Endodermal cell (in vitro differentiated cells): ENCODE measurements at regions not wholly inside any gene's neighbourhood (a gene's known extent, or its start where the extent isn't known, plus 50 kb on each side); places are given as distances from the start of the nearest gene placed in this dataset.

Experiments used
- DNase-seq: peaks from one replicate; pipeline ENCODE4 v3.0.0-alpha.2; 2017
- H3K27ac ChIP-seq: 2 replicates; pipeline ENCODE4 v1.5.1; 2013; ENCODE audit warnings: mild to moderate bottlenecking, low read depth, low read length, moderate library complexity
- H3K27me3 ChIP-seq: 2 replicates; pipeline ENCODE4 v1.6.1; 2013; ENCODE audit warnings: mild to moderate bottlenecking, low read length, moderate library complexity; ENCODE audit not compliant: insufficient read depth, control insufficient read depth, poor library complexity, severe bottlenecking
- H3K36me3 ChIP-seq: 2 replicates; pipeline ENCODE4 v1.7.0; 2013; ENCODE audit warnings: mild to moderate bottlenecking, low read length, moderate library complexity; ENCODE audit not compliant: control insufficient read depth, insufficient read depth
- H3K4me1 ChIP-seq: one replicate; pipeline ENCODE4 v1.7.0; 2013; ENCODE audit warnings: low read length; ENCODE audit not compliant: control insufficient read depth, insufficient read depth
- H3K4me3 ChIP-seq: 2 replicates; pipeline ENCODE4 v1.5.1; 2013; ENCODE audit warnings: mild to moderate bottlenecking, low read length, moderate library complexity
- H3K9ac ChIP-seq: 2 replicates; pipeline ENCODE4 v1.6.1; 2013; ENCODE audit warnings: mild to moderate bottlenecking, low read length, moderate library complexity; ENCODE audit not compliant: poor library complexity, severe bottlenecking; ENCODE audit errors: extremely low read depth
- H3K9me3 ChIP-seq: 2 replicates; pipeline ENCODE4 v1.6.1; 2013; ENCODE audit warnings: mild to moderate bottlenecking, low read length, moderate library complexity; ENCODE audit not compliant: control insufficient read depth
- H3K27ac Mint-ChIP-seq: 2 replicates; pipeline ENCODE4 v1.8.0; 2020; ENCODE audit warnings: mixed read lengths
- H3K27me3 Mint-ChIP-seq: 2 replicates; pipeline ENCODE4 v1.8.0; 2021; ENCODE audit warnings: mild to moderate bottlenecking, mixed read lengths; ENCODE audit not compliant: insufficient read depth
- H3K36me3 Mint-ChIP-seq: 2 replicates; pipeline ENCODE4 v1.8.0; 2020; ENCODE audit warnings: low read depth, mixed read lengths
- H3K4me1 Mint-ChIP-seq: 2 replicates; pipeline ENCODE4 v1.8.0; 2020; ENCODE audit warnings: mixed read lengths
- H3K4me3 Mint-ChIP-seq: 2 replicates; pipeline ENCODE4 v1.8.0; 2020; ENCODE audit warnings: mild to moderate bottlenecking, moderate library complexity, mixed read lengths
- H3K9me3 Mint-ChIP-seq: 2 replicates; pipeline ENCODE4 v1.8.0; 2020; ENCODE audit warnings: mild to moderate bottlenecking, mixed read lengths
- CTCF ChIP-seq: fragments of 200-600 bp; sonication (generic); conservative IDR thresholded peaks from 2 replicates; pipeline ENCODE4 v1.5.0; 2021; ENCODE audit warnings: antibody characterized with exemption, mild to moderate bottlenecking
- WGBS, 2 experiments: methylation state at CpG; one replicate each; pipeline versions ENCODE4 v1.1.5 to v1.1.7; 2013; ENCODE audit warnings: missing lambda C conversion rate in 2 of 2, mixed read lengths in 1 of 2; ENCODE audit not compliant: insufficient coverage in 1 of 2, insufficient read length in 1 of 2; 5-methylcytosine and 5-hydroxymethylcytosine counted together

DNA sequence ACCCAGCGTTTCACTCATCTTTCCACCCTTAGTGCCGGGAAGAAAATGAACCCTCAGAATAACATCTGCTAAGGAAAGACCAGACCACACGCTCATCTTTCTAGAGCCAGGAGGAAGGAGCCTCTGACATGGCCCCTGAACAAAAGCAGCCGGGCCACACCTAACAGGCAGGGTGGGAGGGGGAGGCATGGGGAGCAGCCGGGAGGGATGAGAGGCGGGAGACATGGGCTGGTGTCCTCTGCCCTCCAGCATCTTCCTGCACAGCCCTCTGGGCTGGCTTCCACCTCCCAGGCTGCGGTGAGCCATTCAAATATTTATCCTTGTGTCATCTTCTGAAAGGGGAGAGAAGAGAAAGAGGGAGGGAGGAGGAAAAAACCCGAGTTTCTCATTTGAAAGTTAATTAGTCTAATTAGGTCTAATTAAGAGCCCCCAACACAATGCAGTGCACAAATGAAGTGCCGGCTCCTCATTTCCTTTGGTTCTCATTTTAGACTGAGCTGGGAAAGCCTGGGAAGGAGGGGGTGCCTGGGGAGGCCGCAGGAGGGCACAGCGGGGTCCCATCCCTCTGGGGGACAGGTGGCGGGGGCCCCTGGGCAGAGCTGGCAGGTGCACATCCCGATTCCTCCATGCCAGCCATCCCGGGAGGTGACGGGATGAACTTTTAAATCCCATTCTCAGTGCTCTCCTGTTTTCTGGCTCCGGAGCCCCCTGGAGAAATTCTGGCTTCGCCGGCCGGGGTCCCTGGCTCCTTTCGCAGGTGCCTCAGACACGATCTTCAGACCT is 90.5 kb downstream of the ENGASE start:
- no peak for TF ChIP-seq CTCF
- H3K36me3 ChIP-seq: no peaks in the 10 kb centered on the region
- H3K9me3 ChIP-seq: no peaks in the 10 kb centered on the region
- H3K27ac ChIP-seq: no peak overlapping the region
- Mint-ChIP-seq H3K4me1 (no peaks in the 10 kb centered on the region), H3K27ac (no peak overlapping the region), H3K9me3 (no peaks in the 10 kb centered on the region), H3K27me3 (no peaks in the 10 kb centered on the region), H3K4me3 (no peak overlapping the region), H3K36me3 (no peaks in the 10 kb centered on the region)
- no peak for DNase-seq
- H3K9ac ChIP-seq: no peak overlapping the region
- 78 to 81% methylated on average over 13 to 21 of the region's 21 CpGs for WGBS, 2 experiments
- no peaks in the 10 kb centered on the region for H3K4me1 ChIP-seq
- H3K27me3 ChIP-seq: no peaks in the 10 kb centered on the region
- H3K4me3 ChIP-seq: no peak overlapping the region

DNA sequence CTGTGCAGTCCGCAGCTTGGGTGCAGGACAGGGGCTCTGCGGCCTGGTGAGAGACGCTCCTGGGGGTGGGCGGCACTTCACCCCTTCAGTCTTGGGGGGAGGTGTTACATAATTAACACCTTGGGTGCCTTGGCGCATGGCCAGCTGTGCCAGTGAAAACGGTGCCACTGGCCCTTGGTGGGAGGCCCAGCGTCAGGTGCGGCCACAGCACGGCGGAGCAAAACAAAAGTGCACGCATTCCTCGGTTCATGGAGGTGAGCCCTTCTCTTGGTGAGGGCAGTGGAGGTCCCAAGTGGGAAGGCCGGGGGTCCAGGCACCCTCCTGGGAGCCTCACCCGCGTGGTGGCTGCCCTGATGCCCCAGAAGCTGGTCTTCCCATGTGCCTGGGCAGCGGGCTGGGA is 89.8 kb downstream of the ENGASE start:
- 89 to 94% methylated on average over 9 to 16 of the region's 16 CpGs for WGBS, 2 experiments
- DNase-seq: no peak
- H3K36me3 Mint-ChIP-seq: no peaks in the 10 kb centered on the region
- H3K9me3 ChIP-seq: no peaks in the 10 kb centered on the region
- H3K4me3 ChIP-seq: no peak overlapping the region
- H3K27ac Mint-ChIP-seq: no peak overlapping the region
- no peaks in the 10 kb centered on the region for H3K9me3 Mint-ChIP-seq
- no peak overlapping the region for H3K4me3 Mint-ChIP-seq
- no peaks in the 10 kb centered on the region for H3K4me1 ChIP-seq
- no peaks in the 10 kb centered on the region for H3K36me3 ChIP-seq
- H3K27ac ChIP-seq: no peak overlapping the region
- H3K27me3 Mint-ChIP-seq: no peaks in the 10 kb centered on the region
- no peak for TF ChIP-seq CTCF
- H3K9ac ChIP-seq: no peak overlapping the region
- H3K4me1 Mint-ChIP-seq: no peaks in the 10 kb centered on the region
- H3K27me3 ChIP-seq: no peaks in the 10 kb centered on the region

DNA sequence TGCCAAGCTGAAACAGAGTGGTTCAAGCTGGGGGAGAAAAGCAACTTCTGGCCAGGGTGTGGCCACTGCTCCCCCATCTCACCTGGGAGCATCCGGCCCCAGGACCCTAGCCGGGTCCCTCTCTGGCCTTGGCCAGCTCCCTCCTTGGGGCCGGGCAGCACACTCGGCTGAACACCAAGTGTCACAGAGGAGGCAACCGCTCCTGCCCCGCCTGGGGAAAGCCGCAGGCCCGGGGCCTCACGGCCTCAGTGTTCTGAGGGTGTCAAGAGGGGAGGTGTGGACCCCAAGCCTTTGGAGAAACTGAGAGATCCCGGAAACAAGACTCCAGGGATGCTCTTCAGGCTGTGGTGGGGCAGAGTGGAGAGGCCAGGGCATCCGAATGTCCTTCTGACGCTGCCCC is 88.4 kb downstream of the ENGASE start:
- no peaks in the 10 kb centered on the region for H3K27me3 Mint-ChIP-seq
- no peaks in the 10 kb centered on the region for H3K4me1 Mint-ChIP-seq
- no peaks in the 10 kb centered on the region for H3K9me3 Mint-ChIP-seq
- 73 to 75% methylated on average over 5 to 12 of the region's 12 CpGs for WGBS, 2 experiments
- no peaks in the 10 kb centered on the region for H3K27me3 ChIP-seq
- no peaks in the 10 kb centered on the region for H3K36me3 ChIP-seq
- DNase-seq: no peak
- no peaks in the 10 kb centered on the region for H3K4me1 ChIP-seq
- no peak overlapping the region for H3K9ac ChIP-seq
- no peaks in the 10 kb centered on the region for H3K9me3 ChIP-seq
- H3K4me3 Mint-ChIP-seq: no peak overlapping the region
- H3K4me3 ChIP-seq: no peak overlapping the region
- no peak for TF ChIP-seq CTCF
- H3K27ac ChIP-seq: no peak overlapping the region
- H3K36me3 Mint-ChIP-seq: no peaks in the 10 kb centered on the region
- H3K27ac Mint-ChIP-seq: no peak overlapping the region
